ENCODE measurements at regions not wholly inside any gene's neighbourhood (a gene's known extent, or its start where the extent isn't known, plus 50 kb on each side); places are given as distances from the start of the nearest gene placed in this dataset.
"Not testable (repeated sequence)": the region's sequence is repeated elsewhere in the genome, so short reads cannot be mapped to it uniquely, and the experiment has no call there.

GRCh38 chr9:20238921-20239320 is 383.4 kb downstream of the MLLT3 start:
- DNase-seq (ENCODE audit: low spot score), result no peak

GRCh38 chr9:20237686-20238085 is 384.6 kb downstream of the MLLT3 start:
- no peak for DNase-seq (ENCODE audit: low spot score)

- DNase-seq (ENCODE audit: low spot score), result no peak
Measured at GRCh38 chr9:20236676-20237075, 385.6 kb downstream of the MLLT3 start.

- not testable (repeated sequence) for DNase-seq (ENCODE audit: low spot score)
Measured at GRCh38 chr9:20235206-20235605, 387.1 kb downstream of the MLLT3 start.

- DNase-seq (ENCODE audit: low spot score), result no peak
Measured at GRCh38 chr9:20228096-20228495, 394.2 kb downstream of the MLLT3 start.

- no peak for DNase-seq (ENCODE audit: low spot score)
Measured at GRCh38 chr9:20227166-20227874, 395.0 kb downstream of the MLLT3 start.

GRCh38 chr9:20226345-20226744 is 396.0 kb downstream of the MLLT3 start:
- no peak for DNase-seq (ENCODE audit: low spot score)

GRCh38 chr9:20225826-20226225 is 396.5 kb downstream of the MLLT3 start:
- no peak for DNase-seq (ENCODE audit: low spot score)

GRCh38 chr9:20224756-20225155 is 397.5 kb downstream of the MLLT3 start:
- DNase-seq (ENCODE audit: low spot score), result no peak

- DNase-seq (ENCODE audit: low spot score), result no peak
Measured at GRCh38 chr9:20220286-20220685, 402.0 kb downstream of the MLLT3 start.

GRCh38 chr9:20219437-20219836 is 402.9 kb downstream of the MLLT3 start:
- DNase-seq (ENCODE audit: low spot score), result no peak

- DNase-seq (ENCODE audit: low spot score), result no peak
Measured at GRCh38 chr9:20217596-20217995, 404.7 kb downstream of the MLLT3 start.

GRCh38 chr9:20216438-20216837 is 405.9 kb downstream of the MLLT3 start:
- no peak for DNase-seq (ENCODE audit: low spot score)

- DNase-seq (ENCODE audit: low spot score), result no peak
Measured at GRCh38 chr9:20215552-20215951, 406.7 kb downstream of the MLLT3 start.

- no peak for DNase-seq (ENCODE audit: low spot score)
Measured at GRCh38 chr9:20212806-20213205, 409.5 kb downstream of the MLLT3 start.

- no peak for DNase-seq (ENCODE audit: low spot score)
Measured at GRCh38 chr9:20209391-20210340, 412.6 kb downstream of the MLLT3 start.

GRCh38 chr9:20208961-20209371 is 413.3 kb downstream of the MLLT3 start:
- no peak for DNase-seq (ENCODE audit: low spot score)

GRCh38 chr9:20208226-20208625 is 414.1 kb downstream of the MLLT3 start:
- DNase-seq (ENCODE audit: low spot score), result no peak

- no peak for DNase-seq (ENCODE audit: low spot score)
Measured at GRCh38 chr9:20207176-20207575, 415.1 kb downstream of the MLLT3 start.

GRCh38 chr9:20205821-20206220 is 416.5 kb downstream of the MLLT3 start:
- no peak for DNase-seq (ENCODE audit: low spot score)

GRCh38 chr9:20200991-20201431 is 412.2 kb upstream of the SLC24A2 start:
- no peak for DNase-seq (ENCODE audit: low spot score)

GRCh38 chr9:20200581-20200980 is 411.7 kb upstream of the SLC24A2 start:
- no peak for DNase-seq (ENCODE audit: low spot score)

GRCh38 chr9:20199111-20199510 is 410.3 kb upstream of the SLC24A2 start:
- DNase-seq (ENCODE audit: low spot score), result no peak
